ENCODE measurements at regions not wholly inside any gene's neighbourhood (a gene's known extent, or its start where the extent isn't known, plus 50 kb on each side); places are given as distances from the start of the nearest gene placed in this dataset.

GRCh38 chr2:16281451-16282335 is 341.3 kb downstream of the MYCN start:
- no peak for DNase-seq (ENCODE audit: low read depth, low spot score)

GRCh38 chr2:16280081-16280480 is 339.7 kb downstream of the MYCN start:
- DNase-seq (ENCODE audit: low read depth, low spot score) = no peak

- no peak for DNase-seq (ENCODE audit: low read depth, low spot score)
These were observed 339.3 kb downstream of the MYCN start for GRCh38 chr2:16279641-16280040.

- no peak for DNase-seq (ENCODE audit: low read depth, low spot score)
These were observed 338.8 kb downstream of the MYCN start for GRCh38 chr2:16279201-16279570.

GRCh38 chr2:16278421-16279200 is 338.3 kb downstream of the MYCN start:
- no peak for DNase-seq (ENCODE audit: low read depth, low spot score)

- DNase-seq (ENCODE audit: low read depth, low spot score) = no peak
These were observed 336.8 kb downstream of the MYCN start for GRCh38 chr2:16277117-16277516.

- DNase-seq (ENCODE audit: low read depth, low spot score) = no peak
These were observed 335.3 kb downstream of the MYCN start for GRCh38 chr2:16275661-16276060.

- no peak for DNase-seq (ENCODE audit: low read depth, low spot score)
These were observed 334.8 kb downstream of the MYCN start for GRCh38 chr2:16275131-16275530.

- no peak for DNase-seq (ENCODE audit: low read depth, low spot score)
These were observed 332.8 kb downstream of the MYCN start for GRCh38 chr2:16273111-16273510.

- DNase-seq (ENCODE audit: low read depth, low spot score) = no peak
These were observed 331.9 kb downstream of the MYCN start for GRCh38 chr2:16272038-16272788.

GRCh38 chr2:16271231-16271896 is 331.0 kb downstream of the MYCN start:
- no peak for DNase-seq (ENCODE audit: low read depth, low spot score)

GRCh38 chr2:16270441-16270840 is 330.1 kb downstream of the MYCN start:
- DNase-seq (ENCODE audit: low read depth, low spot score) = no peak

- no peak for DNase-seq (ENCODE audit: low read depth, low spot score)
These were observed 328.1 kb downstream of the MYCN start for GRCh38 chr2:16268301-16269000.

GRCh38 chr2:16266571-16266970 is 326.2 kb downstream of the MYCN start:
- DNase-seq (ENCODE audit: low read depth, low spot score) = no peak

GRCh38 chr2:16264931-16265540 is 324.7 kb downstream of the MYCN start:
- DNase-seq (ENCODE audit: low read depth, low spot score) = no peak

GRCh38 chr2:16264491-16264890 is 324.1 kb downstream of the MYCN start:
- DNase-seq (ENCODE audit: low read depth, low spot score) = no peak

- no peak for DNase-seq (ENCODE audit: low read depth, low spot score)
These were observed 323.0 kb downstream of the MYCN start for GRCh38 chr2:16263241-16263890.

GRCh38 chr2:16262526-16263178 is 322.3 kb downstream of the MYCN start:
- no peak for DNase-seq (ENCODE audit: low read depth, low spot score)

- no peak for DNase-seq (ENCODE audit: low read depth, low spot score)
These were observed 321.4 kb downstream of the MYCN start for GRCh38 chr2:16261791-16262190.

GRCh38 chr2:16261071-16261470 is 320.7 kb downstream of the MYCN start:
- DNase-seq (ENCODE audit: low read depth, low spot score) = no peak

Measured in activated CD4-positive, CD25-positive, alpha-beta regulatory T cell treated with anti-CD3 and anti-CD28 coated beads, Interleukin-2, amount 50 U/mL, for 16 hours (primary cell).